ENCODE measurements at regions not wholly inside any gene's neighbourhood (a gene's known extent, or its start where the extent isn't known, plus 50 kb on each side); places are given as distances from the start of the nearest gene placed in this dataset.

GRCh38 chr6:134529305-134529704, 211.4 kb upstream of the SGK1 start:
- DNase-seq (ENCODE audit: low spot score) (no peak), ATAC-seq (ENCODE audit: low FRiP score) (no peak)
- TF ChIP-seq CTCF (IDR thresholded peaks at IDR 0.05) = no peak

GRCh38 chr6:134527108-134527787, 209.3 kb upstream of the SGK1 start:
- DNase-seq (ENCODE audit: low spot score) (no peak), ATAC-seq (ENCODE audit: low FRiP score) (no peak)
- TF ChIP-seq CTCF (IDR thresholded peaks at IDR 0.05) = no peak

- ATAC-seq (ENCODE audit: low FRiP score) (no peak), DNase-seq (ENCODE audit: low spot score) (no peak)
- no peak for TF ChIP-seq CTCF (IDR thresholded peaks at IDR 0.05)
Observed at GRCh38 chr6:134525190-134525868, 207.4 kb upstream of the SGK1 start.

- DNase-seq (ENCODE audit: low spot score) (no peak), ATAC-seq (ENCODE audit: low FRiP score) (peak; percentile 68)
- no peak for TF ChIP-seq CTCF (IDR thresholded peaks at IDR 0.05)
Observed at GRCh38 chr6:134523903-134524650, 206.2 kb upstream of the SGK1 start.

- no peak for ATAC-seq (ENCODE audit: low FRiP score)
- TF ChIP-seq CTCF (IDR thresholded peaks at IDR 0.05) = no peak
- no peak for DNase-seq (ENCODE audit: low spot score)
Observed at GRCh38 chr6:134523051-134523450, 205.1 kb upstream of the SGK1 start.

- TF ChIP-seq CTCF (IDR thresholded peaks at IDR 0.05) = no peak
- no peak for DNase-seq (ENCODE audit: low spot score)
- ATAC-seq (ENCODE audit: low FRiP score) = no peak
Observed at GRCh38 chr6:134521116-134521501, 203.2 kb upstream of the SGK1 start.
